ENCODE measurements at regions not wholly inside any gene's neighbourhood (a gene's known extent, or its start where the extent isn't known, plus 50 kb on each side); places are given as distances from the start of the nearest gene placed in this dataset.

GRCh38 chr5:110925398-110925797, 146.1 kb upstream of the TSLP start:
- no peak overlapping the region for H2AFZ ChIP-seq
- no peaks in the 10 kb centered on the region for H3K27me3 ChIP-seq (ENCODE audit: insufficient read depth, low read depth)
- TF ChIP-seq EZH2 (IDR thresholded peaks at IDR 0.05; ENCODE audit: low read depth): no peak
- TF ChIP-seq CTCF (conservative IDR thresholded peaks at IDR 0.05): no peak
- BruUV-seq (replicated peaks): no TSS peak
- H3K4me3 ChIP-seq: no peak overlapping the region
- no peaks in the 10 kb centered on the region for H3K9me2 ChIP-seq (ENCODE audit: insufficient read depth)
- H3K27ac ChIP-seq: no peak overlapping the region
- no peaks in the 10 kb centered on the region for H4K20me1 ChIP-seq (ENCODE audit: insufficient read depth)
- CTCF ChIA-PET: no interaction called here
- H3K36me3 ChIP-seq (ENCODE audit: low read depth): no peaks in the 10 kb centered on the region
- no peaks in the 10 kb centered on the region for H3K79me2 ChIP-seq (ENCODE audit: low read depth)
- no peak for DNase-seq
- no peak overlapping the region for H3K4me2 ChIP-seq
- POLR2A ChIA-PET (ENCODE audit: unreplicated experiment): no interaction called here
- intact Hi-C loops (cut with micrococcal nuclease; ENCODE audit: unreplicated experiment): no loop called here
- no peaks in the 10 kb centered on the region for H3K9me3 ChIP-seq (ENCODE audit: insufficient read depth, low read depth)
- no peaks in the 10 kb centered on the region for H3F3A ChIP-seq (ENCODE audit: insufficient read depth, low read depth)
- H3K4me1 ChIP-seq (replicated peaks; ENCODE audit: insufficient read depth): no peaks in the 10 kb centered on the region

- H3K4me1 ChIP-seq (replicated peaks; ENCODE audit: insufficient read depth): no peaks in the 10 kb centered on the region
- no TSS peak for BruUV-seq (replicated peaks)
- no peaks in the 10 kb centered on the region for H3F3A ChIP-seq (ENCODE audit: insufficient read depth, low read depth)
- no peak overlapping the region for H3K27ac ChIP-seq
- TF ChIP-seq EZH2 (IDR thresholded peaks at IDR 0.05; ENCODE audit: low read depth): no peak
- TF ChIP-seq CTCF (conservative IDR thresholded peaks at IDR 0.05): no peak
- CTCF ChIA-PET: no interaction called here
- no peak overlapping the region for H3K4me2 ChIP-seq
- no peak overlapping the region for H2AFZ ChIP-seq
- POLR2A ChIA-PET (ENCODE audit: unreplicated experiment): no interaction called here
- no peaks in the 10 kb centered on the region for H3K9me2 ChIP-seq (ENCODE audit: insufficient read depth)
- H3K36me3 ChIP-seq (ENCODE audit: low read depth): no peaks in the 10 kb centered on the region
- DNase-seq: no peak
- H3K27me3 ChIP-seq (ENCODE audit: insufficient read depth, low read depth): no peaks in the 10 kb centered on the region
- H3K79me2 ChIP-seq (ENCODE audit: low read depth): no peaks in the 10 kb centered on the region
- no peaks in the 10 kb centered on the region for H3K9me3 ChIP-seq (ENCODE audit: insufficient read depth, low read depth)
- no peak overlapping the region for H3K4me3 ChIP-seq
- intact Hi-C loops (cut with micrococcal nuclease; ENCODE audit: unreplicated experiment): no loop called here
- H4K20me1 ChIP-seq (ENCODE audit: insufficient read depth): no peaks in the 10 kb centered on the region
Measured at GRCh38 chr5:110925916-110926315, 145.6 kb upstream of the TSLP start.

DNA sequence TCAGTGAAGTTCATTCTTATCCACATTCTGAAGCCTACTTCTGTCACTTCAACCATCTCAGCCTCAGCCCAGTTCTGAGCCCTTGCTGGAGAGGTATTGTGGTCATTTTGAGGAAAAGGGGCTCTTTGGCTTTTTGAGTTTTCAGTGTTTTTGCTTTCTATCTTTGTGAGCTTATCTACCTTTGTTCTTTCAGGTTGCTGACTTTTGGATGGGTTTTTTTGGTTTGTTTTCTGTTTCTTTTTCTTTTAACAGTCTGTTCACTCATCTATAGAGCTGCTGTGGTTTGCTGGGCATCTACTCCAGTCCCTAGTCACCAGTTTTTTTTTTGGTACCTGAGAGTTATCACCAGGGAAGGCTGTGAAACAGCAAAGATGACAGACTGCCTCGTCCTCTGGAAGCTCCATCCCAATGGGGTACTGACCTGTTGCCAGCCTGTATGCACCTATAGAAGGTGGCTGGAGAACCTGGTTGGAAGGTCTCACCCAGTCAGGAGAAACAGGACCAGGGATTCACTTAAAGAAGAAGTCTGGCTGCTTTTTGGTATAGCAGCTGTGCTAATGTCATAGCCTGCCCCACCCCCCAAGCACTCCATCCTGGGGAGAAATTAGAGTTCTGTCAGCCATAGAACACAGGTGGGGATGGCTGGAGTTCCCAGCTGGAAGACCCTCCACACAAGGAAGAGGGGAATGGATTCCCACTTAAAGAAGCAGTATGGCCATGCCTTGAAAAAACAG, 138.6 kb upstream of the TSLP start:
- ChIA-PET POLR2A (ENCODE audit: unreplicated experiment) (no interaction called here), CTCF (no interaction called here)
- no peak overlapping the region for H3K4me2 ChIP-seq
- BruUV-seq (replicated peaks): no TSS peak
- intact Hi-C loops (cut with micrococcal nuclease; ENCODE audit: unreplicated experiment): no loop called here
- TF ChIP-seq CTCF (conservative IDR thresholded peaks at IDR 0.05) (no peak), EZH2 (IDR thresholded peaks at IDR 0.05; ENCODE audit: low read depth) (no peak)
- no peak overlapping the region for H2AFZ ChIP-seq
- no peak for DNase-seq
- H3K27me3 ChIP-seq (ENCODE audit: insufficient read depth, low read depth): no peaks in the 10 kb centered on the region
- H4K20me1 ChIP-seq (ENCODE audit: insufficient read depth): no peaks in the 10 kb centered on the region
- H3F3A ChIP-seq (ENCODE audit: insufficient read depth, low read depth): no peaks in the 10 kb centered on the region
- no peaks in the 10 kb centered on the region for H3K79me2 ChIP-seq (ENCODE audit: low read depth)
- H3K4me3 ChIP-seq: no peak overlapping the region
- H3K9me3 ChIP-seq (ENCODE audit: insufficient read depth, low read depth): peaks cover 3% of the 10 kb centered on the region; the same call in 1 of the 2 replicates
- H3K9me2 ChIP-seq (ENCODE audit: insufficient read depth): no peaks in the 10 kb centered on the region
- no peaks in the 10 kb centered on the region for H3K36me3 ChIP-seq (ENCODE audit: low read depth)
- no peak overlapping the region for H3K27ac ChIP-seq
- H3K4me1 ChIP-seq (replicated peaks; ENCODE audit: insufficient read depth): no peaks in the 10 kb centered on the region
